HG02678 (cell line): ENCODE measurements at regions not wholly inside any gene's neighbourhood (a gene's known extent, or its start where the extent isn't known, plus 50 kb on each side); places are given as distances from the start of the nearest gene placed in this dataset.
"Not testable (repeated sequence)": the region's sequence is repeated elsewhere in the genome, so short reads cannot be mapped to it uniquely, and the experiment has no call there.

Experiments
- ATAC-seq: cut with Tn5 transposase; IDR thresholded peaks from one replicate; pipeline ENCODE4 v1.9.1; 2021; ENCODE audit warnings: mild to moderate bottlenecking, moderate library complexity; ENCODE audit not compliant: unreplicated experiment

DNA sequence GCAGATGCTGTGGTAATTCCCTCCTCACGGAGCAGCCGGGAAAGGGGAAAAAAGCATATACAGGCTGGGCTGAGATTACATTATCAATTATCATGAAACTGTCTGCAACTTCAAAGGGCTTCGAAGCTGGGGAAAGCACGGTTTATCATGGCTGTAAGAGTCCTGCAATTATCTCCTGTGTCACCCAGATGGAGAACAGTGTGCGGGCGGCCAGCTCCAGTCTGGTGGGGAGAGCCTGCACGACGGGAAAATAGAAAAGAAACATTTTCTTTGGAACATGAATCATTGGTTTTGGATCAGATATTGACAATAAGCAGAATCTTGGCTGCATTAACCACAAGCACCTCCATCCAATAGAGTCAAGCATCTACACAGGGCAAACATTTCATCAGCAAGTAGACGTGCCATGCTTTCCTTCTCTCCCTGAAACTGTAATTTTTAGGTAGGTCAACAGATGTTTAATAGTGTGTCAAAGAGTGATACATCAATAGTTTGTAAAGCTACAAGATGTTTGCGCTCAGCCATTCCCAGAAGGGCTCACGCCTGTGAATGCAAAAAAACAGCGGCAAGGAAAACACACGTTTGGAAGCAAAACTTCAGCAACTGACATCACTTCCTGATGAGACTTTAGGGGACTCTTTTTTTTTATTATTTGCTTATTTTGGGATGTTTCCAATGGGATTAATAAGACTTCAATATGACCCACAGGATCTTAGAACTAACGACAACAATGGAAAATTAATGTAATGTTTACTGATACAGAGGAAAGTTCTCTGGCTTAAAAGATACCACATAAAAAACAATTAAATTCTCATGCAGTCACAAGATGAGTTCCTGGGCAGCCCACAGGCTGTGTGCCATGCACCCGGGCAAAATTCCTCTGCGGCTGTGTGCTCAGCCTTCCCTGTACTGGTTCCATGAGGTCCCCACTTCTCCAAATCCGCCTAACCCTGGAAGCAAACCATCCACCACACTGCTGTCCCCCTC lies 111.0 kb upstream of the SALL3 start:
- ATAC-seq, result no peak

DNA sequence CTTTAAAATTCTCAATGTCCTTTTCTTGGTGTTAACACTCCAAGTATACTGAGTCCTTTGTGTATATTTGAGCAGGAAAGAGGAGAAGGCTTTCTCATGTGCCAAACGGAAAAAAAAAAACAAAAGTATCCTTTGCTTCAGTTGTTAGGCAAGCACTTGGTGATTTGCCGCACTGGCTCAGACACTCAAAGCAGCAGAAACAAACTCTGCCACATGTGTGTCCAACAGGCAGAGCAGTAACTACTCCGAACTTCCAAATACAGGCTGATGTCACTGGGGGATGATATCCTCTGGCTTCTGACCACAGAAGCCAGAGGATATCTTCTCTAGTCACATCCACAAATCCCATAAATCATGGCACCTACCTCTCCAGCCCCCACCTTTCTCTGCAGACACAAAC lies 108.0 kb upstream of the SALL3 start:
- ATAC-seq, result no peak

DNA sequence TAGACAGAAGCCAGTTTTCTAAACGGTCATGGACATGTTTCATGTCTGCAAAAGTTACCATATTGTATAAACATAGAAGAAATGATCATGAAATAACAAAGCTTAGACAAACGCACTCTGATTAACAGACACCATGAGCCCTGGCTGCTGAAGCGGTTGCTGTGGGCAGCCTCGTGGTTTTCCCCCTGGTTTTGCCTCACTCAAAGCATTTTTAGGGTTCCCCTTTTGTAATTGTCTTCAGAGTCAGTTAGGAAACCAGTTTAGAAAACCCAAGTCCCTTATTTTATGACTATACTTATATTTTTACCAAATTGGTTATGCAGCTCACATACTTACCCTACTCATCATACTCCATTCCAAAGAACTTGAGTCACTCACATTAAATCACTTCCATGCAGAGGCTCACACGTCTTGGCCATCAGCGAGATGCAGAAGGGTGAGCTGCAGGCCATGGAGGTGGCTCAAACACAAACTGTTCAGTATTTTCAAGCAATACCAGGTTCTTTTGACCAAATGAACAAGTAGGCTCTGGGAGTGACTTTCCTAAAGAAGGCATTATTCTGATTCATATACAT lies 105.6 kb upstream of the SALL3 start:
- no peak for ATAC-seq

DNA sequence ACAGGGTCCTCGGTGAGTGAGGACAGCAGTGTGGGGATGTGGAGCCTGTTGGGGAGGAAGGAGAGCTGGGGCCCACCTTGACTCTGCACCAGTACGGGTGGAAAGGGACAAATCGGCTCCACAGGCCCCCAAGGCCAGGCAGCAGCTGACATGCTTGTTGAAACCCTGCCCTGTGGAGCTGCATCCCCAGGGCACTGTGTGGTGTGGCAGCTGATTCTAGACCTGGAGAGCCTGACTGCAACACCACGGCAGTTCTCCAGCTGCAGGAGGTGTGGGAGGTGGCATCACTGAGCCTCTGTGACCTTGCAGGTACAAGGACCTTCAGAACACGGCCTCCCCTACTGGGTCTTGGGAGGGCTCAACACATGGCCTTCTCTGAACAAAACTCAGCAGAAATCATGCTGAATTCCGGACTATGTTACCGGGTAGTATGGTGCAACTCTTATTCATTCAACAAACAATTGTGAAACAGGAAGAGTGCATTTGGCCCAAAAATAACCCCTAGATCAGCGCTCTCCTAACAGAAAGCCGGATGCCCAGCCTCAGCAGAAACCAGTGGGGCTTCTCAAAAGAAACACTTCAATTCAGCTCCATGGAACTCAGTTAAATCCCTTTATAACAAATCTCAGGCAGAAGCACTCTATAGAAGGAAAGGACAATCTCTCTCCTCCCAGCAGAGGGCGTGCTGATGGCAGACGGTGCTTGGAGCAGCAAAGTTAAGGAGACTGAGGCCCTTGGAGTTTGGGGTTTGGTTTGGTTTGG lies 104.4 kb upstream of the SALL3 start:
- ATAC-seq, result no peak

- ATAC-seq, result no peak
These were observed 103.6 kb upstream of the SALL3 start for GRCh38 chr18:78875778-78876650.

DNA sequence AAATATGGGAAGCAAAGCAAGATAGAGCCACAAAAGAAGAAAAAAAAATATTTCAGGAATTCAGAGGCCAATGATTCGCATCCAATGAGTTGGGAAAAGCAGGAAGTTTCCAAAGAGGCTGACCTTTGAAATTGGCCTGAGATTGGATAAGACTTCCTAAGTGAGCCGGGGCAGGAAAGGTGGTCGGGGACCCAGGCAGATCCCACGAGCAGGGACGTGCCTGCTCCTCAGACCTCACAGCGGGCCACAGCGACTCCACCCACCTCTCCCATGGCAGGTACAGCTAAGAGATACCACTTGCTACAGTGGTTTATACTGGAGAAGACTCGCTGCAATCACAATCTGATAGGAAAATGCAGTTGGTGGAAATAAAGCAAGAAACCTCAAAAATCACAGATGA lies 102.8 kb upstream of the SALL3 start:
- no peak for ATAC-seq

GRCh38 chr18:78878335-78878734 lies 101.3 kb upstream of the SALL3 start:
- no peak for ATAC-seq

DNA sequence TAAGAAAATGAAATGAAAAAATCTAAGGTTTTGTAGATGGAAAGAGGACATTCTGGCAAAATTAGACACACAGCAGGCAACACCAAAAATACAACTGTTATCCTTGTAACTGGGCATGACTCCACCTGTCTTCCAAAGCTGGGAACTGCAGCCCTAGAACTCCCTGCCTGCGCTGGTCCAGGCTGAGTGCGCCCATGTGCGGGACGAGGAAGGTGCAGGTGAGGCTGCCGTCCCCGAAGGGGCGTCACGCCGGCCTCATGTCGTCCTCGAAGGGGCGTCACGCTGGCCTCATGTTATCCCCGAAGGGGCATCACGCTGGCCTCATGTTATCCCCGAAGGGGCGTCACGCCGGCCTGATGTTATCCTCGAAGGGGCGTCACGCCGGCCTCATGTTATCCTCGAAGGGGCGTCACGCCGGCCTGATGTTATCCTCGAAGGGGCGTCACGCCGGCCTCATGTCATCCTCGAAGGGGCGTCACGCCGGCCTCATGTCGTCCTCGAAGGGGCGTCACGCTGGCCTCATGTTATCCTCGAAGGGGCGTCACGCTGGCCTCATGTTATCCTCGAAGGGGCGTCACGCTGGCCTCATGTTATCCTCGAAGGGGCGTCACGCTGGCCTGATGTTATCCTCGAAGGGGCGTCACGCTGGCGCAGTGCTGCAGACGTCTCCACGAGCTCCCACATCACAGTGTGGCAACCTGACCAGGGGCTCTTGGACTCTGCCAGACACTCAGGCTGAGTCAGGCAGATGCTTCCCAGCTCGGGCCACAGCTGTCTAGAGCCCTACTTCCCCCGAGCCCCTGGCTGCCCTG lies 100.3 kb upstream of the SALL3 start:
- ATAC-seq, result not testable (repeated sequence)

- no peak for ATAC-seq
These were observed 97.0 kb upstream of the SALL3 start for GRCh38 chr18:78882585-78882984.

DNA sequence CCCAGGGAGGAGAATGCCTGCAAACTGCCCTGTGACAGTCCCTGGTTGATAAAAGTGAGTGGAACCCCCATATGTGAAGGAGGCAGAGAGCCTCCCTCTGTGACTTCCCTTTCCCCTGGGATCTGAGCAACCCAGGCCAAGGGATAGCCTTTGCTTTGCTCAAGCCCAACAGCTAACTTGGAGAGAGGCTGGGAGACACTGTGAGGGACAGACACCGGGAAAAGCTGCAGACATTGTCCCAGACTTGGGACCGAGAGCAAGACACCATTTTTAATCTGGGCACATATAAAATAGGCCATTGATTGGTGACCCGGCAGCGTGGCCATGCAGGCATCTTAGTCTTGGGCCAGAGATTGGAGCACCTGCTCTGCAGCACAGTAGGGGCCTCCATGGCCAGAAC lies 96.1 kb upstream of the SALL3 start:
- no peak for ATAC-seq

DNA sequence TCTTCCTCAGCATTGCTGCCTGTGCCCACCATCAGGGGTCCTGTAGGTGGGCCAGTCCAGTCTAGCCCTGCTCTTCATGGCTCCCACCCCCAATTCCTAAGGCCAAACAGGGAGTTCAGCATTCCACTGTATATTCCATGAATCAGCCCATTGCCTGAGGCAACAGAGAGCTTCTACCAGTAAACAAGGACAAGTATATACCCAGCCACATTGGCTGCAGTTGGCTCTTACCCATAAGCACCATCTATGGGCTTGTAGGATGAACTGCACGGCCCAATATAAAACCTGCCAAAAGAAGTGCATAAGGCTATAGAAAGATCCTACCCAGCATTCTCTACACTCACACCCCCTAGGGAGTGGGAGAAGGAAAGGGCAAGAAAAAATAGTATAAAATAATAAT lies 95.1 kb upstream of the SALL3 start:
- no peak for ATAC-seq

GRCh38 chr18:78889250-78889649 lies 90.4 kb upstream of the SALL3 start:
- ATAC-seq, result no peak

DNA sequence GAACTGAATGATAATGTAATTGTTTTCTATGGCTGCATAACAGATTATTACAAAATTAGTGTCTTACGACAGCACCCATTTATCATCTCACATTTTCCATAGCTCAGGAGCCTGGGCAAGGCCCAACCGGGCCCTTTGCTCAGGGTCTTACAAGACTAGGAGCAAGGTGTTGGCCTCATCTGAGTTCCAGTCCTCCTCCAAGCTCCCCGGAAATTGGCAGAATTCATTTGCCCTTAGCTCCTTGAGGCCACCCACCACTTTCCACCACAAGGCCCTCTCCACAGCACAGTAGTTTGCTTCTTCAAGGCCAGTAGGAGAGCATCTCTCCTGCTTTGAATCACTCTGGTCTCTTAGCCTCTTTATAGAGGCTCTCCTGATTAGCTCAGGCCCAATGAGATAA lies 89.2 kb upstream of the SALL3 start:
- ATAC-seq, result no peak

GRCh38 chr18:78891185-78891762 lies 88.3 kb upstream of the SALL3 start:
- no peak for ATAC-seq

DNA sequence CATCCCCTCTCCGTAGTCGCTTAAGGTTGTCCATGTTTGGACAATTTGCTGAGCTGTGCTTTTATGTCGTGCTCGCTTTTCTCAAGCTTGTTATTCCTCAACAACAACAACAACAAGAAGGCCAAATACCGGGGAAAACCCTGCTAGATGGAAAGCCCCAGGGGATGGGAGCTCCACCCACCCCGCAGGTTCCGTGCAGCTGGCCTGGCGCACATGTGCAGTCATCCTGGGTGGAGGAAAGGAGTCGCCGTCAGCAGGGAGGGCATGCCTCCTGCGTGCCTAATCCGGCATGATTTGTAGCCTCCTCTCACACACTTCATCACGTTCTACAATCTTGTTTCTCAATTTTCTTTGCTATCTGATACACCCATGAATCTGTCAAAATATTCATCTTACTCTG lies 87.4 kb upstream of the SALL3 start:
- ATAC-seq, result no peak

DNA sequence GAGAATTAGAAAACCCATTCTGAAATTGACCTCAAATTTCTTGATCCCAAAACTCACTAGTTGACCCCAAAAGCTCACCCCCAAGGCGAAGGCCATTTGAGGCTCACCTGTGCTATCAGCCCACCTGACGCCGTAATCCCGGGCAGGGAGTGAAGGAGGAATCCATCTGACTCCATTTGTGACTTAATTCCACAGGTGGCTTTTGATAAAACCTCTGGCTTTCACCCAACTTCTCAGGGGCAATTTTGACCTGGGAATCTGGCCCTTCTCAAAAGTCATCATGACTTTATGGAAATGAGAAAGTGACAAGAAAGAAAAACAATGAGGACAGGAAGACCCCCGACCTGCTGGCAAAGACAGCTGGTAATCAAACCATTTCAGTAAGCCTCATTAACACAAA lies 86.9 kb upstream of the SALL3 start:
- ATAC-seq, result no peak

DNA sequence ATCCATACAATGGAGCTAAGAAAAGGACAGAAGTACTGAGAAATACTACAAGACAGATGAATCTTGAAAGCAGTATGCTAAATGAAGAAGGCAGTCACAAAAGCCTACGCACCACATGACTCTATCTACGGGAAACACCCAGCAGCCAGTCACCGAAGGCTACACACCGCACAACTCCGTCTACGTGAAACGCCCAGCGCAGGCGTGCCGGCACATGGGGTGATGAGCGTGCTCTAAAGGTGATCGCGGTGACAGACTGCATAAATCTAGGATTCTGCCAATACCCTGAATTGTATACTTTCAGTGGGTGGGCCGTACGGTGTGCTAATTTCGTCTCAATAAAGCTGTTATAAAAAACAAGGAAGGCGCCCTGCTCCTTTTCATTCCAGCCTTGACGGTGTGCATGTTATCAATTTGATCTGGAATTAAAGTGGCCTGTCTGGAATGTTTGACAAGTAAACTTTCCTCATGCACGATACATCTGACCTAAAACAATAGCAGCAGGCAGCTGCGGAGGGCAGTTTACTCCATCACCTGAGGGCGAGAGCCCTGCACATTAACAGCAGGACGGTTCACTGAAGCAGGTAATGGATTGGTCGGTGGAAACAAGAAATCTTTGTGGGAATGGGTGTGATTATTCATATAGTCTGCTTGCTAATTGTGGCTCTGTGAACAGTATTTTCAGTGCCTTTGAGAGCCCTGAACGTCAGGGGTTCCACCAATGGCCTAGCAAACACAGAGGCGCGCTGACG lies 86.2 kb upstream of the SALL3 start:
- no peak for ATAC-seq

- ATAC-seq, result no peak
These were observed 85.6 kb upstream of the SALL3 start for GRCh38 chr18:78894033-78894305.
